GM21529 (cell line): ENCODE measurements at regions not wholly inside any gene's neighbourhood (a gene's known extent, or its start where the extent isn't known, plus 50 kb on each side); places are given as distances from the start of the nearest gene placed in this dataset.

Experiments used
- ATAC-seq: cut with Tn5 transposase; IDR thresholded peaks from one replicate; pipeline ENCODE4 v1.9.1; 2021; ENCODE audit not compliant: unreplicated experiment

GRCh38 chr7:33807779-33808482 is 97.4 kb upstream of the BMPER start:
- ATAC-seq: no peak

- ATAC-seq: no peak
These were observed 96.1 kb upstream of the BMPER start for GRCh38 chr7:33809228-33809627.

- ATAC-seq: no peak
These were observed 95.0 kb upstream of the BMPER start for GRCh38 chr7:33810356-33810755.

GRCh38 chr7:33813331-33813730 is 92.0 kb upstream of the BMPER start:
- no peak for ATAC-seq

DNA sequence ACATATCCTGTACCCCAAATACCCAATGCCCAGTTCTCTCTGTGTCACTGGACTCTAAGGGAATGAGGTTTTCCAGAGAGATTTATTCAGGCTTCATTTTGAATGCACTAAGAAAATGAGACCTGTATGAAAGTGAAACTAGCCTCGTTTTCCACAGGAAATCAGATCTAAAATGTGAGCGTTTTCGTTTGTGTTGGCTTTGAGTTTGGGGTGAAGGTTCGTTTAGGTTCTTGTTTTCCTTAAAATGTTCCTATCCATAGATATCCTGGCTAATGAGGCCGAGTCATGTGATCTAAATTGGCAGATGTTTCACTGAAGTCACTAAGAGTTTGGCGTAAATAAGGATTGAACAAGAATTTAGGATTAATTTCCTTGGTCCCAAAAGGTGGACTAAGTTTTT is 90.9 kb upstream of the BMPER start:
- no peak for ATAC-seq

DNA sequence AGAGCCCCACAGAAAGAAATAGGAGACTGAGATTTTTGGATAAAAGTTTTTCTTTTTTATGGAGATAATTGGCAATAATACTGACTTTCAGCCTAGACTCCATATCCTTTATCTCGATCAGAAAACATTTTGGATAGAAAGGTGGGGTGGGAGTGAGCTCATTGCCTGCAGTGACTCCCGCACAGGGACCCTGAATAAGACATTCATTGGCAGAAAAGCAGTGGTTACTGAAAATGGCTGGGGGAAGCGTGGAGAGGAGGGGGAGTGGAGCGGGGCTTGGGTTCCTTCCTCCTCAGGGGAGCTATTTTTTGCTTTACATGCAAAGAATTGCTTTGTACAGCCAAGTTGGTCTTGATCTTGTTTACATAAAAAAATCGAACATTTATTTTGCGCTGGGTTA is 90.4 kb upstream of the BMPER start:
- ATAC-seq: no peak

DNA sequence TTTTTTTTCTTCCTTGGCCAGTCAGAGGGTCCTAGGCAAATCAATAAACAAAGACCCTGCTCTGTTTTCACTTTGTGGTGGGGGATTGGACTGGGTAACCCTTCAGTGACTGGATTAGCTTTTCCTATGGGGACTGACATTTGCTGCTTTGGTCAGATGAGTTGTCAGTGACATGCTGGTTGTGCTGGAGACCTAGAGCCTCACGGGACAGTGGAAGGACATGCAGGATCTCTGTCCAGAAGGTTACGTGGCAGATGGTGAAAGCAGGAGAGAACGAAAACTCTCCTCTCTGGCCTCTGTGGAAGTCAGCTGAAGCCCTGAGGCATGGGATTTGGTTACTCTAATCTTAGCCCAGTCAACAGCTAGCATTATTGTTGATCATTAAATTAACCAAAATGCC is 90.0 kb upstream of the BMPER start:
- ATAC-seq: no peak

- ATAC-seq: no peak
These were observed 89.2 kb upstream of the BMPER start for GRCh38 chr7:33816106-33816505.

GRCh38 chr7:33819658-33820057 is 85.7 kb upstream of the BMPER start:
- ATAC-seq: no peak

GRCh38 chr7:33820206-33820605 is 85.1 kb upstream of the BMPER start:
- ATAC-seq: no peak

- no peak for ATAC-seq
These were observed 83.4 kb upstream of the BMPER start for GRCh38 chr7:33821970-33822369.

DNA sequence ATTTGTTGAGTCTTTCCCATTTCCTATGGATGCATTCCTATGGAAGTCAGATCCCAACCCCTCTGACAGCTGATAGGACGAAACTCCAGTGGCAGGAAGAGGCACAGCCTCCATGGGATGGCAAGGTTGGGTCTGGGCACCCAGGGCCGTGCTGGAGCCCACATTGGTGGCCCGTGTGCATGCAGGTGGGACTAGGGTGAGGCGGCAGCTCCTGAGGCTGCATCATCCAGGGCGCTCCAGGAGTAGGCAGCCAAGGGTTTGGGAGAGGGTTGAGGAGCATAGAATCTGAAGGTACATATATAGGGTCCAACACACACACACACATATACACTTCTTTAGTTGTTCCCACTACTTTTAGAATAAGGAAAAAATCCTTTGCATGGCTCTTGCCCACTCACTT is 81.4 kb upstream of the BMPER start:
- no peak for ATAC-seq

GRCh38 chr7:33824911-33825459 is 80.4 kb upstream of the BMPER start:
- ATAC-seq: no peak

DNA sequence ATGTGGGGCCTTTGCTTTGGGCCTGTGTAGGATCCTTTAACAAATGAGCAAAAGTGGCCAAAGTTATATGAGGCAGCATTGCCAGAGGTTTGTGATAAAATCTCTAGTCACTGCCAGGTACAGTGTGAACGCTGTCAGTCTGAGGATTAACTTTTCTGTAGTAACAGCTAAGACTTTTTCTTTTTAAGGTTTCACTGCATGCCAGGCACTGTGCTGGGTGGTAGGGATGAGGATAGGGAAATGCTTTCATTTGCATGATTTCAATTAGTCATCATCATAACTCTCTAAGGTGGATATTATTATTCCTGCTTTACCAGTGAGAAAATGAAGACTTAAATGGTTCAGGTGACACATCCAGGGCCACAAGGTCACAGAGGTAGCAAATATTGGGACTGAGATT is 79.7 kb upstream of the BMPER start:
- ATAC-seq: no peak

- no peak for ATAC-seq
These were observed 75.8 kb upstream of the BMPER start for GRCh38 chr7:33829536-33829935.

- ATAC-seq: no peak
These were observed 73.8 kb upstream of the BMPER start for GRCh38 chr7:33831389-33832141.

- ATAC-seq: no peak
These were observed 73.0 kb upstream of the BMPER start for GRCh38 chr7:33832271-33832721.

- no peak for ATAC-seq
These were observed 68.5 kb upstream of the BMPER start for GRCh38 chr7:33836797-33837355.

- ATAC-seq: no peak
These were observed 67.9 kb upstream of the BMPER start for GRCh38 chr7:33837356-33837851.

- no peak for ATAC-seq
These were observed 64.3 kb upstream of the BMPER start for GRCh38 chr7:33841031-33841430.

- no peak for ATAC-seq
These were observed 63.6 kb upstream of the BMPER start for GRCh38 chr7:33841705-33842129.

DNA sequence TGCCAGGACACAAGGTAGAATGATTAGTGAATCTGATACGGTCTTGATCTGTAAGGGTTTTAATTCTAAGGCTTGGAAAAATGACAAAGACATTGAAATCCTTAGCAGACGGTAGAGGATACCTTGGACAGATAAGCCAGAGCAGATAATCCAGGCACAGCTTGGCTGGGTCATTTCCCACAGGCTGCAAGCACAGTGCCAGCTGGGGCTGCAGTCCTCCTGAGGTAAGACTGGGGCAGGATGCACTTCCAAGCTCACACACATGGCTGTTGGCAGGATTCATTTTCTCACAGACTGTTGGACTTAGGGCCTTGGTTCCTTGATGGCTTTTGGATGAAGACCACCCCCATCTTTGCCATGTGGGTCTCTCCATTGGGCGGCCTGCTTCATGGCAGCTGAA is 63.2 kb upstream of the BMPER start:
- ATAC-seq: no peak
